ENCODE measurements at regions not wholly inside any gene's neighbourhood (a gene's known extent, or its start where the extent isn't known, plus 50 kb on each side); places are given as distances from the start of the nearest gene placed in this dataset.

GRCh38 chr2:217332417-217332791 lies 472.5 kb upstream of the TNP1 start:
- FAIRE-seq (no peak), ATAC-seq (no peak), DNase-seq (ENCODE audit: low read depth, low spot score) (no peak)
- intact Hi-C loops (cut with micrococcal nuclease; ENCODE audit: unreplicated experiment), result no loop called here
- BruUV-seq (replicated peaks), result no TSS peak
- Histone ChIP-seq H3K27me3 (replicated peaks in 1 of 2; ENCODE audit: control insufficient read depth in 2 of 2, insufficient read depth in 2 of 2, low read length in 1 of 2) (no peaks in the 10 kb centered on the region), H3K27ac (ENCODE audit: control insufficient read depth, insufficient read depth) (no peak overlapping the region), H3K9me3 (replicated peaks; ENCODE audit: control insufficient read depth, insufficient read depth, low read length) (no peaks in the 10 kb centered on the region), H3K4me1 (ENCODE audit: control insufficient read depth, insufficient read depth, low read length) (no peaks in the 10 kb centered on the region), H3K36me3 (ENCODE audit: control insufficient read depth in 2 of 2, insufficient read depth in 2 of 2, low read length in 1 of 2) (no peaks in the 10 kb centered on the region), H4K20me1 (ENCODE audit: control insufficient read depth, insufficient read depth) (no peaks in the 10 kb centered on the region), H2AFZ (ENCODE audit: control insufficient read depth, low read depth, low read length) (no peak overlapping the region), H3K9ac (ENCODE audit: control insufficient read depth, insufficient read depth, low read length) (no peak overlapping the region), H3K4me3 (no peak overlapping the region), H3K4me2 (ENCODE audit: control insufficient read depth, insufficient read depth) (no peak overlapping the region), H3K79me2 (ENCODE audit: control insufficient read depth, insufficient read depth, low read length) (no peaks in the 10 kb centered on the region)
- TF ChIP-seq ZZZ3 (IDR thresholded peaks at IDR 0.05; ENCODE audit: control insufficient read depth, insufficient read length, low read depth), result no peak
- TF ChIP-seq SRF (IDR thresholded peaks at IDR 0.05; ENCODE audit: low read depth in 2 of 2, low read length in 2 of 2), result no peak
- TF ChIP-seq IKZF1 (conservative IDR thresholded peaks at IDR 0.05), result no peak
- no peak for TF ChIP-seq HSF1 (IDR thresholded peaks at IDR 0.05; ENCODE audit: low read depth, low read length)
- TF ChIP-seq ZNF592 (IDR thresholded peaks at IDR 0.05), result no peak
- TF ChIP-seq TBL1XR1 (IDR thresholded peaks at IDR 0.05; ENCODE audit: low read depth, low read length), result no peak
- TF ChIP-seq RAD51 (IDR thresholded peaks at IDR 0.05), result no peak
- TF ChIP-seq PKNOX1 (IDR thresholded peaks at IDR 0.05), result no peak
- no peak for TF ChIP-seq SREBF1 (IDR thresholded peaks at IDR 0.05; ENCODE audit: low read length)
- no peak for TF ChIP-seq KAT2A (conservative IDR thresholded peaks at IDR 0.05; ENCODE audit: control insufficient read depth, low read depth, low read length)
- POLR2A ChIA-PET, result no interaction called here
- CTCF ChIA-PET, result interaction anchor here (0.7 kb wide), 1 partner anchor 25 kb away, joined by 3 read pairs; no protein-coding TSS in a partner anchor
- in situ Hi-C loops (cut with MboI), result no loop called here
- SMC1A ChIA-PET (ENCODE audit: uncharacterized antibody, unreplicated experiment), result interaction anchor here (0.9 kb wide), 1 partner anchor 172 kb away, joined by 3 read pairs; no protein-coding TSS in a partner anchor
- RAD21 ChIA-PET (ENCODE audit: unreplicated experiment), result no interaction called here
- WGBS (ENCODE audit: insufficient coverage, insufficient replicate concordance, low lambda C conversion rate, missing lambda C conversion rate), result 14% methylated on average over 2 of the region's 2 CpGs

Data from GM12878 (cell line).